HG03097 (cell line): ENCODE measurements at regions not wholly inside any gene's neighbourhood (a gene's known extent, or its start where the extent isn't known, plus 50 kb on each side); places are given as distances from the start of the nearest gene placed in this dataset.

Experiments used
- ATAC-seq: cut with Tn5 transposase; IDR thresholded peaks from one replicate; pipeline ENCODE4 v1.9.1; 2021; ENCODE audit not compliant: unreplicated experiment, low FRiP score

DNA sequence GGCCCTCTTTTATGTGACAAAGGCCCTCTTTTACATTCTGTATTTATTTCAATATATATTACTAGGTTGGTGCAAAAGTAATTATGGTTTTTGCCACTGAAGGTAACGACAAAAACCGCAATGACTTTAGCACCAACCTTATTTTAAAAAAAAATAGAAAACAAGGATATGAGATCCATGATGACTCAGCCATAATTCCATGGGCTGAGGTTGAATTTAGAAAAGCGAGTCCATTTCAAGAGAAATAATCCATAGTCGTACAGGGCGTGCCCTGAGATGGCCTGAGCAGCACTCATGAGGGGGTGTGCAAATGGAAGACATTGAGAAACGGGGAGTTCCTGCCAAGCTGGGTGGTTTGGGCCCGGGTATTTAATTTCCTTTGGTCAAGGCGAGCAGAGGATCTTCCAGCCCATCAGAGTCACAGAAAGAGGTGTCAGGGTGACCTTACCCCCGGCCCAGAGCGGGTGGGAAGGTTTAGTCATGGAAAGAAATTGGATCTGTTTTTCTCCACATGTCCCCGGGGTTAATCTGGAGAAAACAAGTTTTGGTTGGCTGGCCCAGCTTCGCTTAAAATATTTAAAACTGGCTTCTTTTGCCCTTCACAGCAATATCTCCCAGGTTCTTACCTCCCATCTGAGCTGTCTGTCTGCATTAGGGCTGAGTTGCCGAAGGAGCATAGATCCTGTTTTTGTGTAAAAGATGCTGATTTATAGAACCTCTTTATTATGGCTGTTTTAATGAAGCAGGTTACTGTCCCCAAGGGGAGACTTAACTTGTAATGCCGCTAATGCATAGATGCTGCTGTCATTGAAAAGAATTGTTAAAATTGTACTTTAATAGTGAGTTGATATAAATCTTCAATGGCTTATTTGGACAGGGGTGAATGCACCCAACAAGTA lies 255.6 kb downstream of the PREX1 start:
- no peak for ATAC-seq

DNA sequence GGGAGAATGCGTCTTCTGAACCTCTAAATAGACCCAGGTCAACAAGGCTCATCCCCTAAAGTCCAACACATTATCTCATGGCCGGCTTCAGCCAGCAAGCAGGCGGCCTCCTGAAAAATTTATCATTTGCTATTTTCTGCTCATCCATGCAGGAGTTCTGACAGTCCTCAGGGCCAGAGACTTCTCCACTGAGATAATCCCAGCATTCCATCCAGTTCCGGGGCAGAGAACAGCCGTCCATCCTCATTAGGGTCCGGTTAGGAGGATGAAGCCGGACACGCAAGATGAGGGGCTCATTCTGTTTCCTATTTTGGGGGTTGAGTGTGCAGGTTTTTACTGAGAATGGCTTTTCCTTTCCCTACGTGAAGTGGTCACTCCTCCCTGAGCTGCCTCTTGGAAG lies 258.1 kb downstream of the PREX1 start:
- no peak for ATAC-seq

DNA sequence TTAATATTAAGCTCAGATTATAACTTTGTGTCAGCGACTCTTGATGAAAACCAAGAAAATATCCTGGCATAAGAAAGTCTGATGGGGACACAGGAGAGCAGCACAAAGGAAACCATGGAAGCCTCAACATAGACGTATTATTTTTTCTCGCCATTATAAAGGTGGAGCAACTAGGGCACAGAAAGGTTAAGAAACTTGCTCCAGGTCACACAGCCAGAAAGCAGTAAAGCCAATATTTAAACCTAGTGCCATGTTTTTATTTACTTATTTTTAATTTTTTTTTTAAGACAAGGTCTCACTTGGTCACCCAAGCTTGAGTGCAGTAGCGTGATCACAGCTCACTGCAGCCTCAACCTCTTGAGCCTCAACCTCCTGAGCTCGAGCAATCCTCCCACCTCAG lies 259.3 kb downstream of the PREX1 start:
- ATAC-seq = no peak

DNA sequence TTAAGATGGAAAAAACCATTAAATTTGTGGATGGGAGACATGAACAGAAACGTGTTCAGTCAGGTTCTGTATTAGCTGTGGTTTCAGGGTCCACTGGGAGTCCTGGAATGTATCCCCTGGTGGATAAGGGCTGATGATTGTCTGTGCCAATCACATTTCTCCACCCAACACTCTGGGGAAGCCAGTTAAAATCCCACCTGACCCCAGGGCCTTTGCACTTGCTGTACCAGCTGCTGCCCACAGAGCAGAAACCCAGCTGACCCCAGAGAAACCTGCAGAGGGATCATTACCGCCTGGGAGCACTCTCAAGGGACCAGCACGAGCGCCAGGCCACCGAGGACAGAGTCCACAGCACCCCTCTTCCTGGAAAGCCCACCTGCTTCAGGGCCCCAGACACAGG lies 260.7 kb downstream of the PREX1 start:
- no peak for ATAC-seq

DNA sequence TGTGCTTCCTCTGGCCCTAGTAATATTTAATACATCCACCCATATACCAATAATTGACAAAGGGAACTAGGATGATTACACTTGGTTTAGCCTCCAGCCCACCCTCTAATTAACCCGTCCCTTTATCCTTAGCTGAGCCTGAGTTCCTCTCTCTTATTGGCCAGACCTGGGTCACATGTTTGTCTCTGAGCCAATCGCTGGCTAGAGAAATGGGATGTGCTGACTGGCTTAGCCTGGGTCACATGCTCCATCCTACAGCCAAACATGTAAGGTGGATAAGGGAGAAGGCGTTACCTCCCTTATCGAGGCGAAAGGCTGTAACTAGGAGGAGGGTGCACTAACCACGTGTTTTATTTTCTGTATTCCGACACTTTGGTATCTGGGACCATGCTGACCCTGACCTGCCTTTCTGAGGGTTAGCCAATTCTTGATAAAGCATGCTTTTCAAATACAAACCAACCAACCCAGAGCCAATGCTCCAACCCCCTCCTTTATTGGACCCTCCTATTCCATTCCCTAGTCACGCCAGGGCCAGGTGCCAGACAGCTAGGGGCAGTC lies 262.7 kb downstream of the PREX1 start:
- ATAC-seq = no peak

DNA sequence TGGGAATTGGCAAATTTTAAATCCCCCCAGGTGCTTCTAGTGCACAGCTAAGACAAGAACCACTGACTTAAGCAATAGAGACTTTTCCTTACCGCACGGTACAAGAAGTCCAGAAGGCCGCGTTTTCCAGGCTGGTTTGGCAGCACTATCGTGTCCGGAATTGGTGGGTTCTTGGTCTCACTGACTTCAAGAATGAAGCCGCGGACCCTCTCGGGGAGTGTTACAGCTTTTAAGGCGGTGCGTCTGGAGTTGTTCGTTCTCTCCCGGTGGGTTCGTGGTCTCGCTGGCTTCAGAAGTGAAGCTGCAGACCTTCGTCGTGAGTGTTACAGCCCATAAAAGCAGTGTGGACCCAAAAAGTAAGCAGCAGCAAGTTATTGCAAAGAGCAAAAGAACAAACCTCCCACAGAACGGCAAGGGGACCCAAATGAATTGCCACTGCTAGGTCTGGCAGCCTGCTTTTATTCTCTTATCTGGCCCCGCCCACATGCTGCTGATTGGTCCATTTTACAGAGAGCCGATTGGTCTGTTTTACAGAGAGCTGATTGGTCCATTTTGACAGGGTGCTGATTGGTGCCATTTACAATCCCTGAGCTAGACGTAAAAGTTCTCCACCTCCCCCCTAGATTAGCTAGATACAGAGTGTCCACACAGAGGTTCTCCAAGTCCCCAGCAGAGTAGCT lies 264.5 kb downstream of the PREX1 start:
- no peak for ATAC-seq

DNA sequence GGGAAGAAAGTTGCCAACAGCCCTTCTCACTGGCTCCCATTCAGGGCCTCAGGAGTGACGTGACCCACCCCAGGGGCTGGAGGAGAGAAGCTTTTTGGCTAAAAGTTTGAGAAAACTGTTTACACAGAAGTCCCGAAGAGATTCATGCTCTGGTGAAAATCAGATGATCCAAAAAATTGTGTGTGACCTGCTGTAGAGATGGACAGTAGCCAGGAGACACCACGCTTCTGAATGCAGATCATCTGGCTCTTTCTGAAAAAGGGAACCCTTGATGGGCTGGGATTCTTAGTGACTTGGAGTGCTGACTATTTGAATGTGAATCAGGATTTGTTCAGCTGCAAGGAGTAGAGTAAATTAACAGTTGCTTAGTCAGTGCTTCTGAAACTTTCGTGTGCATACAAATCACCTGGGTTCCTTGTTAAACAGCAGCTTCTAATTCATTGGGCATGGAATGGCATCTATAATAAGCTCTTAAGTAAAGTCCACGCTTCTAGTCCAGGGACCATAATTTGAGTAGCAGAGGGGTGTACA lies 265.1 kb downstream of the PREX1 start:
- no peak for ATAC-seq

DNA sequence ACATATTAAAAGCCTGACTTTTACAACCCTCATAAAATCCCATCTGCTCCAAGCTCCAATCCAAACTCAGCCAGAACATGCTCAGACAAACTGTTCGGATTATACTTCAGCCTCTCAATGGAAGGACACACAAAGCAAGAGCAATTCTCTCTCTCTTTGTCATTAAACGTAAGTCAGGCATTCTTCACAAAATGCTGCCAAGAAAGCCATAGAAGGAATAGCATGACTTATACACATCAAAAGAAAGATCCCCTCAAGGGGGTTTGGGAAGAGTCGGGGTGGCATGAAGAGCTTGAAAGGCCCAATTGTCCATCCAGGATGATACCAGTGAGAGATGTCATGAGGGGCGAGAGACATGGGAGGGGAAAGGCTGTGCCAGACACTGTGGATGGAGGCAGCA lies 268.9 kb downstream of the PREX1 start:
- no peak for ATAC-seq

DNA sequence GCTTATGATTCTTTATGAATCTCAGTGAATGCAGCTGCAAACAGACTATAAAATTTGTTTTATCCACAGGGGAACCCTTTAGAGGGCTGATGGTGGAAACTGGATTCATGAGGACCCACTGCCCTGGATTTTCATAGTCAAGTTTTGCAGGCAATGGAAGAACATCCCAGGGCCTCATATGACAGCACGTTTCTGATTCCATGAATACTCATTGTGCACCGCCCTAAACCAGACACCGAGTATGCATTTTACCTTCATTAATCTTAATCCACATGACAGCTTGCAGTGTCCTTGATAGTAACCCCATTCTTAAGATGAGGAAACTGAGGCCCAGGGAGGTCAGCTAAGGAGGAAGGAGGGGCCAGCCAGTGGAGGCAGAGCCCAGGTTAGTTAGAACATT lies 270.4 kb downstream of the PREX1 start:
- ATAC-seq = no peak

DNA sequence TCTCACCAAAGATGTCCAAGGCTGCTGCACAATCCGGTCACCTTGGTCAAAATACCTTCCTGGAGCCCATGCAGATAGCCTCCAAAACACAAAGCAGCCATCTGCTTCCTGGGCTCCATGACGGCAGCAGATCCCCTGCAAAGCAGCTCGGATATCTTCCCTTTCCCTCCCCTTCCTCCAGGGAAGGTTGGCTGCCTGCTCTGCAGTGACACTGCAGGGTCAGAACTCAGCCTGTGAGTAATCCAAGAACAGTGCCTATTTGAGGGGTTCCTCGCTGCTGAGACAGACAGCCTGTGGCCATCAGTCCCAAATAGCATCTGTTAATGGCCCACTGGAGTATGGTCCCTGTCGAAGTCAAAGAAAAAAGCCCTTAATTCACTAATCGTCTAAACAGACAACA lies 270.8 kb downstream of the PREX1 start:
- no peak for ATAC-seq

DNA sequence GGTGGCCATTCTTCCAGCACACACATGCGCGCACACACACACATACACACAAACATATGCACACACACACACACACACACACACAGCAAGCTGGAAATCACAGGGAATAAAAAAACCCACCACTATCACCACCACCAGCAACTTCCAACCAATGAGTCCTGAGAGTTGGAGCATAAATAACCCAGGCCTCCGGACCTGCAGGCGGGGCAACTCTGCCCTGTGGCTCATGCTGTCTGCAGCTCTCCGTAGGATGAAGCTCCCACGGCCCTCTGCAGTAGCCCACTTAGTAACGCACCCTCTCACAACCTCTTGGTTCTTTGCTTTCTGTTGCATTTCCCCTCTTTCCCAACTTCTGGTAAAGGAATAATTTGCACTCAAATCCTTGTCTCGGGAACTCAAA lies 275.2 kb downstream of the PREX1 start:
- ATAC-seq = no peak

DNA sequence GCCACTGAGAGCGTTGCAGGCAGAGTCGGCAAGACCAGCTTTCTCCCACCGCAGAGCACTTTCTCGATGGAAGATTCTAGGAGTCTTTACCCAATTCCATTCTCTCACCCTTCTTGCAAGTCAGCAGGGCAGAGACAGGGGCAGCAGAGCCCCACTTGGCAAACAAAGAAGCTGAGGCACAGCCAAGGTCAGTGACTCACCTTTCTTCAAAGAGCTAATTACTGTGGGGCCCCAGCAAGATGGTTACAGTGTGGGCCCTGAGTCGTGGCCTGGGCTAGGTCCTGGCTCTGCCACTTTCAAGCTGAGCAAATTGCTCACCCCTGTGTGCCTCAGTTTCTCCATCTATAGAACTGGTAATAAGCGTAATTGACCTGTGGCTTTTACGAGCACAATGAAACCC lies 277.0 kb downstream of the PREX1 start:
- no peak for ATAC-seq

DNA sequence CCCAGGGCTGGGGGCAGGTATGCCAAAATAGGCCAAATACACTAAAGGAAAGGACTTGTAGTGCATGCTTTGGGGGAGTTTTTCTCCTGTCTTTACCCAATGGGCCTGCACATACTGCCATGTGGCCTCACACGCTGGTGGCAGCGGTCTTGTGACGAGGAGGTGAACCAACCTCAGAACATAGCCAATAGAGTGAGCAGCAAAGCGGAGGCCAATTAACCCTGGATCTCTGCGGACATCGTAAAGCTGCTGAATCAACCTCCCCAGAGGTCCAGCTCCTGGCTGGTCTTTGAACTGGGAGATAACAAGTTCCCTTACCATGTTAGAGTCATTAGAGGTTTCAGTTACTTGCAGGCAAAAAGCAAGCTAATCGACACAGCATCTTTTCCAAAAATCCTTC lies 280.1 kb downstream of the PREX1 start:
- no peak for ATAC-seq

DNA sequence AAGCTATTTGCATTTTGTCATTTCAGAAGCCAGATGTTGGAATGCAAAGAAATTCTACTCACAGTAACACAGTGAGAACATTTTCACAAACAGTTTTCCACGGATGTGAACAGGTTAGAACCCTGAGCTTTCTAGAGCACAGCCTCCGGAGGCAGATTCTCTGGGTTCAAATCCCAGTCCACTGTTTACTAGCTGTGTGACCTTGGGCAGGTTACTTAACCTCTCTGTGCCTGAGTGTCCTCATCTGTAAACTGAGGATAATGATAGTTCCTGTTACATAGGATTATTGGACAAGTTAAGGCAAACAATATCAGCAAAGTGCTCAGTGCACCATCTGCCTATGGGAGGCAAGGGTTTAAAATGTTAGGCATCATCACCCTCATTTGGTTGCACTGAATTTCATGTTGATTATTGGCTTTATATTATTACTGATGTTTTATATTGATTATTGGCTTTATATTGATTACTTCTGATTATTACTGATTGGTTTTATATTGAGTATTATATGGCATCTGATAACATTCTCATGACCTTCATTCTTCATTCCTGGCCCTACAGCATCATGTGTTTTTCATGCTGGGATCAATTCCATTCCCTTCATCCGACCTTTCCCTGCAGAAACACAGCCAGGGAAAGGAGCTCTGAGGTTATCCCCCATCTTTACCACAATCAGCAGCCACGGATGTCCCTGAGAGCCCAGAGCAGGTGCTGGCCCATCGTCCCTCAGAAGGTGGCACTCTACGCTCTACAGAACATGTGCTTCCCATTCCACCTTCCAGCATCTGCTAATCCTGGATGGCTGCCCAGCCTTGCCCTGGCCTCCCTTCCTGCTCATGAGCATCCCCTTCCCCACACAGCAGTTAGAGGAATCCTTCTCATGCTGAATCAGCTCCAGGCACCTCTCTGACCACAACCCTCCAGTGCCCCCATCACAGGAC lies 283.1 kb downstream of the PREX1 start:
- ATAC-seq = no peak

DNA sequence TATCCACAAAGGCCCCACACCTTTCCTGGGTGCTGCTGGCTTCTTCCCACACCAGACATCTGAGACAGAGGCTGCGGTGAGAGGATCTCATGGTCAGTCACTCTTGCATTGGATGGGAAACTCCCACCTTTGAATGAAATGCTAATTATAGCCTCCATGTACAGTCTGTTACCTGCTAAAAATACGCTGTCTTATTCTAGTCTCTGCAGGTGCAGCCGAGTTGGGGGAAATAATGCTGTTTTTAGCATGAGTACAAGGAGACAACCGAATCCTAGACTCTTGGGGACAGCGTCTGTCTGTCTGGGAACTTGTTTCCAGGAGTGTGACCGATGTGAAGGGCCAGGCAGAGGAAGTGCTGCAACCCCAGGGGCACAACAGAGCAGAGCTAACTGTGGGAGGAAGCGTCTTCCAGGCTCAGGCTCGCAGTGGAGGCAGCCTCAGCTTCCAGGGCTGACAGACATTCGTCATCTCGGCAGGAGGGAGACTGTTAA lies 286.2 kb downstream of the PREX1 start:
- ATAC-seq = no peak

DNA sequence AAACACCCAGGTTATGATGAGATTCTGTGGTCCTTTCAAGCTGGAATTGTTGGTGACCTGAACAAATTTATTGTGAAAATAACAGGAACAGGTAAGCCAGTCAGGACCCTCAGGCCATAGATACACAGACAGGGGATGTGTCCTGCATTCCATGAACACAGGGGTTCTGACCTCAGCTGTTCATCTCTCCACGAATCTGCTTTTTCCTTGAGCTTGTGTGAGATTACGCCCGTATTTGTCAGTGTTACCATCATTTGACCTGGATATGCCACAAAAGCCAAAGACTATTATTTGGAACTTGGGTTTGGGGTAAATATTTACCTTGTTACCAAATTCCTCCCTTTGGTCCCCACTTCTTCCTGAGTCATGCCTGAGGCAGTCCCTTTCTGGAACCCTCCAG lies 288.9 kb downstream of the PREX1 start:
- ATAC-seq = no peak

DNA sequence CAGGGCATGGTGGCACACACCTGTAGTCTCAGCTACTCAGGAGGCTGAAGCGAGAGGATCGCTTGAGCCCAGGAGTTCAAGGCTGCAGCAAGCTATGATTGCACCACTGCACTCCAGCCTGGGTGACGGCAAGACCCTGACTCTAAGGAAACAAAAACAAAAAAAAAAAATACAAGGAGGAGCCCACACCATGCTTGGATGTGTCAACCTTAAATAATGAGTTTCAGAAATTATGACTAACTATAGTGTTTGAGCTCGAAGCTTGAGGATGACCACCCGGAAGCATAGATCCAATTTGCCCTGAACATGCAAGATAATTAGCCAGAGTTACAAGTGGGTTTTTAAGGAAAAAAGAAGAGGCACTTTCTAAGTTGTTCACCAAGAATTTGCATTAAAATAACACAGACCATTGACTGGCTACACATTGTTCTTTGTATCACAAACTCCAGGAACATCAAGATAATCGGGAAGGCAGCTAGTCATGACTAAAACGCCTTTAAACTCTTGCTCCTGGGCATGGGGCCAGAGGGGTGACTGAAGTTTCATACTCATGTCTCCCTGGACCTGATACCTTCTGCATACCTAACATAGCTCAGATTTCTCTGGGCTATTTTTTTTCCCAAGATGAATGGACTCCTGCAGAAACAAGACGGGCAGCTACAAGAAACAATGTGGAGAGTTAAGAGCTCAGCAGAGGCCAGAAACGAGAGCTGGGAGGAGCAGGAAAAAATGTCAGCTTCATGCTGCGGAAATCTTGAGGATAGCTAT lies 289.6 kb downstream of the PREX1 start:
- ATAC-seq = no peak

DNA sequence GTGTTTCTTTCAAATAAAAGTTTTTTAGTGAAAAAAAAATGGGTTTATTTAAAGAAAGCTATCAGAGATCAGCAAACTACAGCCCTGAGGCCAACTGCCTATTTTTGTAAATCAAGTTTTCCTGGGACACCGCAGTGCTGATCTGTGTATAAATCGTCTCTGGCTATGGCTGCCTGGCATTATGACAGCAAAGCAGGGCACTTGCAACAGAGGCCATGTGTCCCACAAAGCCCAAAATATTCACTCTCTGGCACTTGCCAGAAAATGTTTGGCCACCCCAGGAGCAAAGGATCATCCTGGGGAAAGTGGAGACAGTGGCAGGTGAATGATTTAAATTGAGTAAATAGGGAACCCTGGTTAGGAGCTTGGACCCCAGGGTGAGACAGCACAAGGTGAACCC lies 291.6 kb downstream of the PREX1 start:
- no peak for ATAC-seq

DNA sequence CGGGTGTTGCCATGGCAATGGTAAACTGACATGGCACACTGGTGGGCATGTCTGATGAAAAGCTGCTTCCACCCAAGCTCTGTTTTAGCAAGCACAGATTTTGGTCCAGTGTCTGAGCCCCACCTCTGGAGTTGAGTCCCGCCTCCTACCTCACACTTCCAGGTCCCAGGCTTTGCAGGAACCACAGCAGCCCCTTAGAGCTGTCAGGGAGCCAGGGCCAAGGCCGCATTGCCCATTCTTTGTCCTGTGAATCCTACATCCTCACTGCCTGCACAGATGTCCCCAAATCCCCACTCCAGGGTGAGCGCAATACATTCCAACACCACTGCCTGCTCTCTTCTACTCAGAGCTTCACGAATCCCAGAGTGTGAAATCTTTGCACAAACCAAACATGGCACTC lies 292.2 kb downstream of the PREX1 start:
- ATAC-seq = no peak

DNA sequence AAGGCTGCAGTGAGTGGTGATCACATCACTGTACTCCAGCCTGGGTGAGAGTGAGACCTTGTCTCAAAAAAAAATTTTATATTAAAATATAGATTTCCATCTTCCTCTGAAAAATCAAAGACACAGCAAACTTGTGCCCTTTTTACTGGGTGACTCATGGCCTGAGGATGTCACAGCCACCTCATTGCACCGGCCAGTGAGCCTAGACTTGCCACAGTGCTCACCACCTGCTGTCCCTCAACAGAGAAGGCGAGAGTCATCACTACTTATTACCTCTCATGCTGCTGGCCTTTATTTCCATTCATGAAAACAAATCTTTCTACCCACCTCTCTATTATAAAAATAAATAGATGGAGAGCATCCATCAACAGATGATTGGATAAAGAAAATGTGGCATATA lies 295.8 kb downstream of the PREX1 start:
- no peak for ATAC-seq
